ENCODE measurements at regions not wholly inside any gene's neighbourhood (a gene's known extent, or its start where the extent isn't known, plus 50 kb on each side); places are given as distances from the start of the nearest gene placed in this dataset.

- no peak for DNase-seq (ENCODE audit: low spot score)
These were observed 844.3 kb upstream of the NR2F2 start for GRCh38 chr15:95486224-95486623.

- no peak for DNase-seq (ENCODE audit: low spot score)
These were observed 841.4 kb upstream of the NR2F2 start for GRCh38 chr15:95489103-95489502.

DNA sequence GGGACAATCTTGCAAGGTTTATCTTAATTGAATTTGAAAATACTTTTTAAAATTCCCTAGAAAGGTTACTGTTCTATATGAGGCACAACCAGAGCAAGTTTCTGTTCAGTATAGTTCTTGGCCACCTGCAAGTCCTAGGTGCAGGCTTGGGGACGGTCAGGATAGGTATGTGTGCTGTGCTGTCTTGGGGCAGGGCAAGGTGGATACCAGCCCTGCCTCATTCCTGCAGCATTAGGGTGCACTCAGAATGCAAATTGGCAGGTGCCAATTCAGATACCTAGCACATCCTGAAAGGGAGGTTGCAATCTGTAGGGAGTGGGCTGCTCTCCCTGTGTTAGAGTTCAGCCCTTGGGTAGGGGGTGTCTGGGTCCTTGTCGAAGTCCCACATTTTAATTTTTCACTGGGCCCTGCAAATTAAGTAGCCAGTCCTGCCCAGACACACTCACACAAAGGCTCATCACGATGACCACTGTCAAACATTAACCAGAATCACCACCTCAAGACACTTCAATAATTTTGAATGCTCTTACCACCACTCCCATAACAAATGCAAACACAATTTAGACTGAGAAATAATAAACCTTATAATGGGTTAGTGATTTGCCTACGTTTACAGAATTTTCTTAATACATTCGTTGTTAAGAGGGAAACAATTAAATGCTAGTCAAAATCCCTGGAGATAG lies 838.0 kb upstream of the NR2F2 start:
- DNase-seq (ENCODE audit: low spot score), result peak; percentile 59

DNA sequence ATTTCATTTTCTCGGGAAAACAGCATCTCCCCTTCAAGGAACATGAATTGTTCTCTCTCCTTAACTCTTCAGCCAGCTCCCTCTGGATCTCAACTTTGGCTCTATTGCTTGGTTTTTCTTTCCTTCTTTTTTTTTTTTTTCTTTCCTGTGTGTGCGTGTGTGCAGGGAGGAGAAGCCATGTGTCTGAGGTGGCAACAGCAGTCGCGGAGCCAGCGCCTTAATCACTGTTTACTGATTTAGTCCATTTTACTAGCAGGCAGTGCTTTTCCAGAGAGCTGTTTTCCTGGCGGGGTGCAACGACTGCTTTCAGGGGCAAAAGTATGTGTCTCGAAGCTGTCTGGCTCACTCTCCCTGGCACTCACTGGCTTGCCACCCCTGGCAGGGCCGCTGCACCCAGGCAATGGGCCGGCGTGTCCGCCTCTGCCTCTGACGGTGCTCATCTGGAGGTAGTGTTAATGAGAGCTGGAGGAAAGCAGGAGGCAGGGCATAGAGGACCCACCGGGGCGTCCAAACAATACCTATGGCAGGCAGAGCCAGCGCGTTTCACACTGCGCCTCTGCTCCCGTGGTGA lies 835.4 kb upstream of the NR2F2 start:
- no peak for DNase-seq (ENCODE audit: low spot score)

DNA sequence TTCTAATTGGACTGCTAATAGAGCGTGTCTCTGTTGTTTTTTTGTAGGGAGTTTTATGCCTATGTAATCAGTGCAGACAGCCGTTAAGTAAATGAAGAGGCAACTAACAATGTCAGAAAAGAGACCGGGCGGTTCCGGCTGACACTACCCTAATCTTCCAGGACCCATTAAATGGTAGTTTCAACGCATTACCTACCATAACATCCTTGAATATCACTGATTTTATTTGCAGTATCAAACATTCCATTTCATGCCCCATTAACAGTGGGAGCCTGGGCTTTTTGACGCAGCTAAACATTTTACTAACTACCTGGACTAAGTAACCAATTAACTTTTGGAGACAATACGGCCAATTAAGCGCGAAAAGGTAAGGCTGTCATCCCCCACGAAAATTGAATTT lies 832.9 kb upstream of the NR2F2 start:
- no peak for DNase-seq (ENCODE audit: low spot score)

GRCh38 chr15:95498961-95499360 lies 831.5 kb upstream of the NR2F2 start:
- no peak for DNase-seq (ENCODE audit: low spot score)

DNA sequence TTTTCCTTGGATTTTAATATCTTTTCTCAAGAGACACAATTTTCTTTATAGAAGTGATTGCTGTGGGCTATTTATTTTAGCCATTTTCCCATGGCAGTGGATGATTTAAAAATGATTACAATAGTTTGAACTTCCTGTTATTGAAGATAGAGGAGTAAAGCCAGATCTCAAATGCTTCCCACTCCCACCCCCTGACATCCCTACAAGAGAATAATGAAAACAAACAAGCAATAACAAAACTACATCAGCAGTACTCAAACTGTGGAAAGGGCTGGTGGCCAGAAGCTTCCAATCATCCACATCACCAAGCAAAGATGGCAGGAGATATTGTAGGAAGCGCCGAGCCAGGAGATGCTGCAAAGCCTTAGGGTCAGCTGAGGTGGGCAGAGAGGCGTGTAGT lies 831.1 kb upstream of the NR2F2 start:
- DNase-seq (ENCODE audit: low spot score), result no peak

GRCh38 chr15:95501865-95502264 lies 828.6 kb upstream of the NR2F2 start:
- no peak for DNase-seq (ENCODE audit: low spot score)

DNA sequence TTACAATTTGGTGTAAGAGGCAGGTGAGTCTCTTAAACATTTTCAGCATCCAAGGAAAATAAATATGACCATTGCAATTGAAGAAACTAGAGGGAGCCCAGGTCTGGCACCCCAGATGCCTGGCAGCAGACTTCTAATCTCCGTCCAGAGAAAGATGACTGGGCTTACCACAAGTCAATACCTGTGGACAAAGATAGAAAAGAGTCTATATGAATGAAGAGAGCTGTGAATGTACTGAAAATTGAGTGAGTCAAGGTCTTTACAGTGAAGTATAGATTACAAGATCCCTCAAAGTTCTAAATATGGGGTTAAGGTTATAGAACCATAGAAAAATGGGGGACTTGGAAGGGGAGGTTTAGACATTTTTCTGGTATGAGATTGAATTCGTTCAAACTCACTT lies 827.4 kb upstream of the NR2F2 start:
- DNase-seq (ENCODE audit: low spot score), result no peak

- DNase-seq (ENCODE audit: low spot score), result no peak
These were observed 826.8 kb upstream of the NR2F2 start for GRCh38 chr15:95503640-95504225.

DNA sequence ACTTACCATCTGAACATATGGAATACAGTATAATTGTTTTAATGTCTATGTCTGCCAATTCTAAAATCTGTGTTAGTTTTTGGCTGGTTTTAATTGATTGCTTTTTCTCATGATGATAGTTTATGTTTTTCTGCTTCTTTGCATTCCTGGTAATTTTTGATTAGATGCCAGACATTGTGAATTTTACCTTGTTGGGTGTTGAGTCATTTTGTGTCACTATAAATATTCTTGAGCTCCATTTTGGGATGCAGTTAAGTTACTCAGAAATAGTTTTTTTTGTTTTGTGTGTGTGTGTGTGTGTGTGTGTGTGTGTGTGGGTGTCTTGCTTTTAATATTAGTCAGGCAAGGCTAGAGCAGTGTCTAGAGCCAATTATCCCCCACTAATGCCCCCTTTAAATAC lies 818.8 kb upstream of the NR2F2 start:
- no peak for DNase-seq (ENCODE audit: low spot score)

DNA sequence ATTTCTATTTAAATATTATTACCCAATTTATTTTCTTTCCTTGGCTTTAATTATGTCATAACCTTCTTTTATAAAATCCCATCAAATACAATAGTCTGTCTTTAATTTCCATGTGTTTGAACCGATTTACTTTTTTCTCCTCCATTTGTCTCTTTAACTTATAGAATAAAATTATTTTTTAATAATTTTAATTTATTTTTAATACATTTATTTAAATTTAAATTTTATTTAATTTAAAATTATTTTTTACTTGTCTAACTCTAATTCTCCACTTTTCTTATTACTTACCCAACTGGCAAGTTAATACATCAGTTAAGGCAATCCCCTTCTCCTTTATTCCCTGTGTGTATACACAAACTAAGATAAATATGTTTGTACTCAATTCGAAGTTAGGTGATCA lies 817.6 kb upstream of the NR2F2 start:
- DNase-seq (ENCODE audit: low spot score), result no peak

GRCh38 chr15:95519887-95520286 lies 810.6 kb upstream of the NR2F2 start:
- DNase-seq (ENCODE audit: low spot score), result no peak

GRCh38 chr15:95520511-95520910 lies 810.0 kb upstream of the NR2F2 start:
- DNase-seq (ENCODE audit: low spot score), result no peak

DNA sequence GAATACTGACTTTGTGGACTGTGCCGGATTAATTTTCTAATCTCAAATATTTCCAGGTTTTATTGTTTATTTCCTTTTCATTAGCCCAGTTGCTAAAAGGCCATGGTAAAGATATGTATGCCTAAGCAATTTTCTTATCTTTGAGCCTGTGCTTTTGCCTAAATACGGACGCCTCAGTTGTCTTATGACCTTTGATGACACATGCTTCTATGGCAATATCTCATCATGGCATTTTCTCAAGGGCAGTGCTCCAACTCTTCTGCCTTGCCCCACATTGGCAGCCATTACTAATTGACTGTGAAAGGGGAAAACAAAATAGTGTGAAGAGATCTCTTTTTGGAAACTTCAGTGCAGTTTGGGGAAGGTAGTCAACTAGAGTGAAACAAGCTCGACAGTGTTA lies 809.6 kb upstream of the NR2F2 start:
- no peak for DNase-seq (ENCODE audit: low spot score)

DNA sequence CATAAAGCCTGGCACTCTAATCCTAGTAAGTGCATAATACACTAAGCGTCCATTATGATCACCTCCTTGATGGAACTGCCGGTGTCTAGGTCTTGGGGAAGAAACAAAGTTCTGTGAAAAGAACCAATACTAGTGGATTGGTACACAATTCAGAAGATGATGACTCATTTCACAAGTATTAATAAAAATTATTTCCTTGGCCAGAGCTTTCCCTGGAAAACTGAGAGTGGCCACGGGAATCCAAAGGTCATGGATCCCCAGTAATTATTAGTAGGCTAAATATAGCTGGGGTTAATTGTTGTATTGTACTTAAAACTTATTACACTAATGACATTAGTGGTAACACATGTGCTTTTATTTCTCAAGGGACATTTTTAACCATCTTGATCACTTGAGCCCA lies 808.0 kb upstream of the NR2F2 start:
- no peak for DNase-seq (ENCODE audit: low spot score)

DNA sequence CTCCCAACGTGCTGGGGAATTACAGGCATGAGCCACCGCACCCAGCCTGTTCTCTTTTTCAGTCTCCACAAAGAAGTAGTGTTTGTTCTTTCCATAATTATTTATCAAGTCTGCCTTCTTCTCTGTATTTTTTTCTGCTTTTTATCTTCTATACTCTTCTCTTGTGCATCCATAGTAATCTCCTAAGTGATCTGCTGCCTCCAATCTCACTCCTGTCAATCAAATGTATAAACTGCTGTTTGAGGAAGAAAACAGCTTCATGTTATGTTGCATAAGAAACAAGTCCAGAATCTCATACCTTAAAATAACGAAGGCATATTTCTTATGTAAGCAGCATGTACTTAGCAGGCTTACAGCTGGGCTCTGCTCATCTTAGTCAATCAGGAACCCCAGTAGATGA lies 801.6 kb upstream of the NR2F2 start:
- no peak for DNase-seq (ENCODE audit: low spot score)

DNA sequence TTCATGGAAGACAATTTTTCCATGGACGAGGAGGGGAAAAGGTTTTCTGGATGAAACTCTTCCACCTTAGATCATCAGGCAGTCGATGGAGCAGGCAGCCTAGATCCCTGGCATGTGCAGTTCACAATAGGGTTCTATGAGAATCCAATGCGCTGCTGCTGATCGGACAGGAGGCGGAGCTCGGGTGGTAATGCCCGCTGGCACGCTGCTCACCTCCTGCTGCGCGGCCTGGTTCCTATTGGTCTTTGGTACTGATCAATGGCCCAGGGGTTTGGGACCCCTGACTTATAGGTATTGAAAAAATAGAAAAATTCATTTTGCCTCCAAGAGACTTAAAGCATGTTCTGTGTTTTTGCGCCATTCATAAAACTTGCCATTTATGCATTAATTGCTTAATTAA lies 793.9 kb upstream of the NR2F2 start:
- DNase-seq (ENCODE audit: low spot score), result no peak

DNA sequence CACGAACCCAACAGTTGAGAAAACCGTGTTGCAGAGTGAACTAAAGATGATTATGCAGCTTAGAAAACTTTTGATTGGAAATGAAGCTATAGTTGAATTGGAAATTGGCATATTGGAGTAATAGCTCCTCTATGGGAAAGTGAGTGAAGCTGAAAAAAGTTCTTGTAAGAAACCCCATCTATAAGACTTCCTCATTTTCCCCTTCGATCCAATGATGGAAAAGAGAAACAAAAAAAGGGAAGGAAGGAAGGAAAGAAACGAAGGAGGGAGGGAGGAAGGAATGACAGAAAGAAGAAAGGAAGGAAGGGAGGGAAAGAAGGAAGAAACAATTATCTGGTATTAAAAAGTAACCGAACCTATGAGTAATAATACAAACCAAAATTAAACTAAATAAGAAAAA lies 791.8 kb upstream of the NR2F2 start:
- no peak for DNase-seq (ENCODE audit: low spot score)

DNA sequence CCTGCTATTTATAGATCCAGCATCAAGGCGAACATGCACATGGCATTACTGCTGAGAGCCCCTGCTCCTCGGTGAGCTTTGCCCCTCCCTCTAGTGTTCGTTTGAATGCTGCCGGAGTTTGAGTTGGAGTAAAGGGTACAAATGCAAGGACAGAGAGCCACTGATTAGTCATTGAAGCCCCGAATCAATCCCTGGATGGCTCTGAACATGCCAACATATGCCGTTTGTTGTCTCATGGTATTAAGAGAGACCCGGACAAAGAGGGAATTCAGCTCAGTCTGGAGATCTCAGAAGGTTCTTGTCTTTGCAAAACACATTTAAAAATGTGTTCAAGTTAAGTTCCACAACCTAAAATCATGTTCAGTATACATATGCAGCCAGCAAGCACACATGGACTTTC lies 789.2 kb upstream of the NR2F2 start:
- DNase-seq (ENCODE audit: low spot score), result no peak

- DNase-seq (ENCODE audit: low spot score), result no peak
These were observed 781.2 kb upstream of the NR2F2 start for GRCh38 chr15:95549168-95549738.

DNA sequence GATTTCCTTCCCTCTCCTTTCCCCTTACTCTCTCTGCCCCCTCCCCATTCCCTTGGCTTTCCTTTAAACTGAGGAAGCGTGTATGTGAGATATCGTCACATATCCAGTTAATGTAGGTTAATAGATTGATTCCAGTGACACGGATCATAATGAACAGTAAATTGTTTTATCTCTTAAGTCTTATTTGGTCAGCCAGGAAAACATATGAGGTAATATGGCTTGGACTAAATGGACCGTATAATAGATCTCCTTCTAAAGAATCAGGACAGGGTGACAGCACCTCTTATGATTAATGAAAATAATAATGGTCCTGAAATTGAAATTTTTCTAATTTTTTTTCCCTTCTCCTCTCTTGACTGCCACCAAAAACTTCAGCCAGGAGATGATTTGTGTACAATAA lies 779.8 kb upstream of the NR2F2 start:
- no peak for DNase-seq (ENCODE audit: low spot score)

- DNase-seq (ENCODE audit: low spot score), result no peak
These were observed 774.3 kb upstream of the NR2F2 start for GRCh38 chr15:95556225-95556624.
